Peyer's patch (tissue), 4 donors: ENCODE measurements at regions not wholly inside any gene's neighbourhood (a gene's known extent, or its start where the extent isn't known, plus 50 kb on each side); places are given as distances from the start of the nearest gene placed in this dataset.

ENCODE experiments used
- DNase-seq, 3 donors: peaks; one replicate each; pipeline ENCODE4 v3.0.0-alpha.2; 2017 to 2019
- H3K27ac ChIP-seq, 4 donors: fragments of 200-600 bp; sonication (generic); one replicate each; pipeline ENCODE4 v1.5.1; 2016 to 2019
- H3K27me3 ChIP-seq, 2 donors: fragments of 200-600 bp; sonication (generic); one replicate each; pipeline ENCODE4 v1.5.1; 2019
- H3K36me3 ChIP-seq, 3 donors: fragments of 200-600 bp; sonication (generic); one replicate each; pipeline ENCODE4 v1.5.1; 2016 to 2019
- H3K4me1 ChIP-seq, 4 donors: fragments of 200-600 bp; sonication (generic); one replicate each; pipeline ENCODE4 v1.5.1; 2016 to 2019
- H3K4me3 ChIP-seq, 4 donors: fragments of 200-600 bp; sonication (generic); 1 replicate in 3 of 4; 2 replicates in 1 of 4; pipeline ENCODE4 v1.5.1; 2016 to 2019; ENCODE audit warnings: mild to moderate bottlenecking in 1 of 4
- H3K9me3 ChIP-seq, 4 donors: fragments of 200-600 bp; sonication (generic); one replicate each; pipeline ENCODE4 v1.5.1; 2016 to 2019; ENCODE audit warnings: mild to moderate bottlenecking in 1 of 4
- POLR2A ChIP-seq, 2 donors: fragments of 450-650 bp; IDR thresholded peaks; one replicate each; pipeline ENCODE4 v1.5.1; 2017; ENCODE audit warnings: antibody characterized with exemption in 2 of 2, mild to moderate bottlenecking in 2 of 2, moderate library complexity in 2 of 2
- TF ChIP-seq, protein P1 (sequence below), 6 experiments: fragments of 450-650 bp in 4 of 6; fragments of 200-600 bp in 2 of 6; sonication (generic) in 1 of 6; IDR thresholded peaks; one replicate each; pipeline ENCODE4 v1.5.1; 2017 to 2019; ENCODE audit warnings: antibody characterized with exemption in 6 of 6, mild to moderate bottlenecking in 3 of 6, moderate library complexity in 1 of 6

DNA sequence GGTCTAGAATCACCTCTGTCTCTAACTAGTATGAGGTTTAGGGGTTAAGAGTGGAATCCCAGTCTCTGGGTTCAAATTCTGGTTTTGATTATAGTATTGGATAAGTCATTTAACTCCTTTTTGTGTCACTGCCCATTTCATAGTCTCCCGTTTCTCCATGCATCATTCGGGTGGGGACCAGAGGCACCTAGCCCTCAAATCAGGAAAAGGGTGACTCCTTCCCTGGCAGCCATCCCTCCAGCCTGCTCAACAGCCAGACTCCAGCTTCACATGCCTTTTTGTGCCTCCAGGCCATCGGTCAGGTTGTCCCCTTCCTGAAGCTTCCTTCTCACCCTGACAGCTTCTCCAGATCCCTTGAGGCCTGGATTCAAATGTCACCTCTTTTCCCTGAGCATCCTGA is 139.8 kb downstream of the DHX35 start:
- H3K36me3 ChIP-seq, result no peaks in the 10 kb centered on the region
- H3K9me3 ChIP-seq, result no peaks in the 10 kb centered on the region
- H3K27me3 ChIP-seq, result no peaks in the 10 kb centered on the region
- no peak for TF ChIP-seq POLR2A (IDR thresholded peaks at IDR 0.05)
- TF ChIP-seq, protein P1, sequence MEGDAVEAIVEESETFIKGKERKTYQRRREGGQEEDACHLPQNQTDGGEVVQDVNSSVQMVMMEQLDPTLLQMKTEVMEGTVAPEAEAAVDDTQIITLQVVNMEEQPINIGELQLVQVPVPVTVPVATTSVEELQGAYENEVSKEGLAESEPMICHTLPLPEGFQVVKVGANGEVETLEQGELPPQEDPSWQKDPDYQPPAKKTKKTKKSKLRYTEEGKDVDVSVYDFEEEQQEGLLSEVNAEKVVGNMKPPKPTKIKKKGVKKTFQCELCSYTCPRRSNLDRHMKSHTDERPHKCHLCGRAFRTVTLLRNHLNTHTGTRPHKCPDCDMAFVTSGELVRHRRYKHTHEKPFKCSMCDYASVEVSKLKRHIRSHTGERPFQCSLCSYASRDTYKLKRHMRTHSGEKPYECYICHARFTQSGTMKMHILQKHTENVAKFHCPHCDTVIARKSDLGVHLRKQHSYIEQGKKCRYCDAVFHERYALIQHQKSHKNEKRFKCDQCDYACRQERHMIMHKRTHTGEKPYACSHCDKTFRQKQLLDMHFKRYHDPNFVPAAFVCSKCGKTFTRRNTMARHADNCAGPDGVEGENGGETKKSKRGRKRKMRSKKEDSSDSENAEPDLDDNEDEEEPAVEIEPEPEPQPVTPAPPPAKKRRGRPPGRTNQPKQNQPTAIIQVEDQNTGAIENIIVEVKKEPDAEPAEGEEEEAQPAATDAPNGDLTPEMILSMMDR (IDR thresholded peaks at IDR 0.05), result no peak
- no peak for DNase-seq
- H3K4me3 ChIP-seq, result no peak overlapping the region
- no peak overlapping the region for H3K27ac ChIP-seq
- no peaks in the 10 kb centered on the region for H3K4me1 ChIP-seq

DNA sequence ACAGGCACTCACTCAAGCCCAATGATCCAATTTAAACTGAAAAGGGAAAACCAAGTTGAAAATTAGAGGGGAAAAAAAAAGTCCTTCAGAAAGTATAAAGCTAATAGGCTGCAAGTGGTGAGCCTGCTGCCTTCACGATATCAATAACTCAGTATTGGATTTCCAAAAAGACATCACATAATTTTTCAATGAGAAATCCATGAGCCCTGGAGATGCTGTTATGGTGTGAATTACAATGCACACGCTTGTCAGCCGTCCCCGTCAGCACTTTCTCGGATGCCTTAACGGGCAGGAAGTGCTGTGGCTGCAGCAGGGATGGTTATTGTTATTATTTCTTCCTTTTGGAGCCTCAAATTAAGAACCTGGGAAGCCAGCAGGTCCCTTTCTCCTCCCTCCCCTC is 138.5 kb downstream of the DHX35 start:
- Histone ChIP-seq H3K4me1 (no peaks in the 10 kb centered on the region), H3K36me3 (no peaks in the 10 kb centered on the region), H3K9me3 (no peaks in the 10 kb centered on the region), H3K27ac (no peak overlapping the region), H3K27me3 (no peaks in the 10 kb centered on the region), H3K4me3 (no peak overlapping the region)
- DNase-seq, result no peak
- no peak for TF ChIP-seq POLR2A (IDR thresholded peaks at IDR 0.05)
- TF ChIP-seq, protein P1 (IDR thresholded peaks at IDR 0.05), result no peak

DNA sequence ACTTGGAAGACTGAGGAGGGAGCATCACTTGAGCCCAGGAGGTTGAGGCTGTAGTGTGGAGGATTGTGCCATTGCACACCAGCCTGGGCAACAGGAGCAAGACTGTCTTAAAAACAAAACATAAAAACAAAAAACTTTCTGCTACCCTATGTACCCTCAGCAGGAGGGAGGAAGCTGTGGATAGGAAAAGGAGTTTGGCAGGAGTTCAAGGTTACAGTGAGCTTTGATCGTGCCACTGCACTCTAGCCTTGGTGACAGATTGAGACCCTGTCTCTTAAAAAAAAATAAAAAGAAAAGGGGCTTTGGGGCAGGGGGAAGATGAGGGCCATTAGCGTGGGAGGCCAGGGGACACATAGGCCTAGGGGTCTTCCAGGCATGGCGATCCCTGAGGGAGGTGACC is 135.7 kb downstream of the DHX35 start:
- DNase-seq, result no peak
- H3K4me1 ChIP-seq, result no peaks in the 10 kb centered on the region
- H3K36me3 ChIP-seq, result no peaks in the 10 kb centered on the region
- H3K9me3 ChIP-seq, result no peaks in the 10 kb centered on the region
- H3K27ac ChIP-seq, result no peak overlapping the region
- H3K27me3 ChIP-seq, result no peaks in the 10 kb centered on the region
- TF ChIP-seq, protein P1 (IDR thresholded peaks at IDR 0.05), result no peak
- no peak for TF ChIP-seq POLR2A (IDR thresholded peaks at IDR 0.05)
- no peak overlapping the region for H3K4me3 ChIP-seq

DNA sequence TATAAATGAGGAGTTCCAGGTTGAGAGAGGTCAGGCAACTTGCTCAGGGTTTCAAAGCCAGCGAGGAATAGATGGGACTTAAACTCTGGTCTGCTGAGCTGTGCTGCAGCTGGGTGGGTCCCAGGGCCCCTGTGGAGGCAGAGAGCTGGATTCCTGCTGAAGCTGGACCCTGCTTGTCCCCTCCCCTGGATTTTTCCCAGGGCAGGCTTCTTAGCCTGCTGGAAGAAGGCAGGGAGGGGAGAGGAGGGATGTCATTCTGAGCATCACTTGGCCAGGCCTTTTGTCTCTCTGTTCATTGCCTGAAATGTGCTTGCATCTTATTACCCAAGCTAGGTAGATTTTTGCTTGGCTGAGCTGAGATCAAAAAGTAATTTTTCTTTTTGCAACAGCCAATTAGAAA is 133.7 kb downstream of the DHX35 start:
- no peaks in the 10 kb centered on the region for H3K9me3 ChIP-seq
- H3K27ac ChIP-seq, result no peak overlapping the region
- TF ChIP-seq, protein P1 (IDR thresholded peaks at IDR 0.05), result no peak
- TF ChIP-seq POLR2A (IDR thresholded peaks at IDR 0.05), result no peak
- no peaks in the 10 kb centered on the region for H3K4me1 ChIP-seq
- DNase-seq, result no peak
- H3K36me3 ChIP-seq, result no peaks in the 10 kb centered on the region
- no peak overlapping the region for H3K4me3 ChIP-seq
- no peaks in the 10 kb centered on the region for H3K27me3 ChIP-seq

DNA sequence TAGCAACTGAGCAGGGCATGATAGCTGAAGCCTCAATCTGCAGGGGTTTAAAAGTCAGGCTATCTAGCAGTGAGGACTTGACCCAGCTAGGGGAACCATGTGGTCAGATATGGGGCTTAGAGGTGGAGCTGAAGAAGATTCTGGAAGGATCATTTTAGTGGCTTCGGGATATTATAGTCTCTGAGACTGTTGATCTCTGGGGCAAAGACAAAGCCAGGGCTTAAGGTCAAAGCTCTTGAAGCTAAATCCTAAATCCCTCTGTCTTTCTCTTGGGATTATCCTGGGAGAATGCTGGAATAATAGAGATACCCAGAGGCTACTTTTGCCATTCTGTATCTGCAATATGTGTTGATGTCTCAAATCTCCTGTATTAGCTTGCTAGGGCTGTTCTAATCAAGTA is 132.2 kb downstream of the DHX35 start:
- Histone ChIP-seq H3K9me3 (no peaks in the 10 kb centered on the region), H3K27me3 (no peaks in the 10 kb centered on the region), H3K27ac (no peak overlapping the region), H3K4me1 (no peaks in the 10 kb centered on the region), H3K36me3 (no peaks in the 10 kb centered on the region), H3K4me3 (no peak overlapping the region)
- DNase-seq, result no peak
- TF ChIP-seq, protein P1 (IDR thresholded peaks at IDR 0.05), result no peak
- no peak for TF ChIP-seq POLR2A (IDR thresholded peaks at IDR 0.05)

DNA sequence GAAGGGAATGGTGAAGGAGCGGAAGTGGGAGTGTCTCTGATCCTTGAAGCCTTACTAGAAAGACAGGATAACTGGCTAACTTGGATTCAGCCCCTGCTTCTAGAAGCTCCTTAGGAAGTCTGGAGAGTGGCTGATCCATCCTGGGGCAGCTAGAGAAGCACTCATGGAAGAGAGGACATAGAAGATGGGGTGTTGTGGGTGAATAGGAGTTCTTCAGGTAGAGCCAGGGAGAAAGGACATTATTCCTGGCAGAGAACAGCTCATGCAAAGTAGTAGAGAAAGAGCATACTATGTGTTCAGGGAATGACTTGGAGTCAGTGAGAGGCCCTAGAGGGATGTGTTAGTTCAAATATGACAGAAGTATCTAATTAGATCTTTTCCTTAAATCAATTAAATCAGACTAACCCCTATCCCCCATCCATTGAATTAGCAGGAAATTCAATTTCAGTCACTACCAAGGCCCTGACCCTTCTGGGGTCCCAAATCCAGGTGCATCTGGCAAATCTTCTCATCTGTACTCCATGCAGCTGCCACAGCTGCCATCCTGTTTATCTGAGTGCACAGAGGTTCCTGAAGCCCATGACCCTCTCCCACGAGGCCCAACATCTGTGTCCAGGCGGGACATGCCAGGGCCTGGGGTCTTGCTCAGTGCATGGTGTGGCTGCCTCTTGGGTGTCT is 130.7 kb downstream of the DHX35 start:
- H3K36me3 ChIP-seq, result no peaks in the 10 kb centered on the region
- no peak overlapping the region for H3K4me3 ChIP-seq
- no peaks in the 10 kb centered on the region for H3K27me3 ChIP-seq
- H3K9me3 ChIP-seq, result no peaks in the 10 kb centered on the region
- no peak overlapping the region for H3K27ac ChIP-seq
- no peaks in the 10 kb centered on the region for H3K4me1 ChIP-seq
- no peak for DNase-seq
- TF ChIP-seq POLR2A (IDR thresholded peaks at IDR 0.05), result no peak
- TF ChIP-seq, protein P1 (IDR thresholded peaks at IDR 0.05), result no peak
